GM12891 (cell line): ENCODE measurements at regions not wholly inside any gene's neighbourhood (a gene's known extent, or its start where the extent isn't known, plus 50 kb on each side); places are given as distances from the start of the nearest gene placed in this dataset.

Source experiments
- POLR2A ChIP-seq: IDR thresholded peaks from 2 replicates; pipeline ENCODE4 v1.6.1; 2011; ENCODE audit warnings: low read depth, low read length, control low read depth
- POLR2AphosphoS5 ChIP-seq: IDR thresholded peaks from 2 replicates; pipeline ENCODE4 v1.6.1; 2011; ENCODE audit warnings: low read depth, low read length, control low read depth

GRCh38 chr6:112879920-112880413, 532.8 kb downstream of the RFPL4B start:
- TF ChIP-seq POLR2A (no peak), POLR2AphosphoS5 (no peak)
